ENCODE measurements at regions not wholly inside any gene's neighbourhood (a gene's known extent, or its start where the extent isn't known, plus 50 kb on each side); places are given as distances from the start of the nearest gene placed in this dataset.

- TF ChIP-seq CTCF (IDR thresholded peaks at IDR 0.05) (no peak), ZFX (IDR thresholded peaks at IDR 0.05; ENCODE audit: borderline replicate concordance) (no peak)
These were observed 180.2 kb upstream of the AADAT start for GRCh38 chr4:170269950-170270349.
